Chondrocyte (in vitro differentiated cells): ENCODE measurements at regions not wholly inside any gene's neighbourhood (a gene's known extent, or its start where the extent isn't known, plus 50 kb on each side); places are given as distances from the start of the nearest gene placed in this dataset.
A peak's percentile ranks its signal among the peaks of the same experiment; 100 is the strongest.

ENCODE experiments used
- DNase-seq: peaks from one replicate; pipeline ENCODE4 v3.0.0; 2021; ENCODE audit warnings: mixed read lengths, low spot score
- H3K27ac Mint-ChIP-seq: one replicate; pipeline ENCODE4 v1.8.0; 2021; ENCODE audit warnings: mild to moderate bottlenecking, moderate library complexity, mixed read lengths; ENCODE audit not compliant: unreplicated experiment
- H3K27me3 Mint-ChIP-seq: 2 replicates; pipeline ENCODE4 v1.8.0; 2021; ENCODE audit warnings: low read depth, mixed read lengths
- H3K36me3 Mint-ChIP-seq: 2 replicates; pipeline ENCODE4 v1.8.0; 2021; ENCODE audit warnings: low read depth, mixed read lengths
- H3K4me1 Mint-ChIP-seq: 2 replicates; pipeline ENCODE4 v1.8.0; 2021; ENCODE audit warnings: low read depth, mild to moderate bottlenecking, mixed read lengths
- H3K4me3 Mint-ChIP-seq: one replicate; pipeline ENCODE4 v1.8.0; 2021; ENCODE audit warnings: mild to moderate bottlenecking, moderate library complexity, mixed read lengths; ENCODE audit not compliant: unreplicated experiment
- H3K9me3 Mint-ChIP-seq: 2 replicates; pipeline ENCODE4 v1.8.0; 2021; ENCODE audit warnings: low read depth, mixed read lengths
- CTCF ChIP-seq: fragments of 200-600 bp; sonication (generic); IDR thresholded peaks from 2 replicates; pipeline ENCODE4 v1.5.0; 2021; ENCODE audit warnings: antibody characterized with exemption, mild to moderate bottlenecking, moderate library complexity

- Mint-ChIP-seq H3K4me1 (peaks cover 66% of the 10 kb centered on the region), H3K27me3 (no peaks in the 10 kb centered on the region), H3K36me3 (peaks cover 5% of the 10 kb centered on the region), H3K9me3 (peaks cover 5% of the 10 kb centered on the region), H3K27ac (peak overlapping the region; percentile 87), H3K4me3 (no peak overlapping the region)
- no peak for DNase-seq
- no peak for TF ChIP-seq CTCF
Measured at GRCh38 chr7:45980973-45981372, 59.9 kb upstream of the IGFBP3 start.

GRCh38 chr7:45980181-45980905, 59.3 kb upstream of the IGFBP3 start:
- peak; percentile 19 for TF ChIP-seq CTCF
- peaks cover 67% of the 10 kb centered on the region for H3K4me1 Mint-ChIP-seq
- no peak overlapping the region for H3K4me3 Mint-ChIP-seq
- no peaks in the 10 kb centered on the region for H3K27me3 Mint-ChIP-seq
- peaks cover 5% of the 10 kb centered on the region for H3K9me3 Mint-ChIP-seq
- peaks cover 5% of the 10 kb centered on the region for H3K36me3 Mint-ChIP-seq
- no peak for DNase-seq
- H3K27ac Mint-ChIP-seq, result peak overlapping the region; percentile 87

- H3K27ac Mint-ChIP-seq, result peak overlapping the region; percentile 98
- peaks cover 68% of the 10 kb centered on the region for H3K4me1 Mint-ChIP-seq
Measured at GRCh38 chr7:45979275-45980180, 58.5 kb upstream of the IGFBP3 start.

GRCh38 chr7:45978731-45979211, 57.7 kb upstream of the IGFBP3 start:
- Mint-ChIP-seq H3K27me3 (no peaks in the 10 kb centered on the region), H3K4me1 (peaks cover 68% of the 10 kb centered on the region), H3K27ac (peak overlapping the region; percentile 98), H3K9me3 (peaks cover 5% of the 10 kb centered on the region), H3K36me3 (peaks cover 5% of the 10 kb centered on the region), H3K4me3 (peak overlapping the region; percentile 64)
- no peak for DNase-seq
- no peak for TF ChIP-seq CTCF

More at GRCh38 chr7:45979275-45980180, 58.5 kb upstream of the IGFBP3 start:
- peaks cover 5% of the 10 kb centered on the region for H3K9me3 Mint-ChIP-seq
- no peaks in the 10 kb centered on the region for H3K27me3 Mint-ChIP-seq
- TF ChIP-seq CTCF, result no peak
- H3K36me3 Mint-ChIP-seq, result peaks cover 5% of the 10 kb centered on the region
- no peak for DNase-seq
- H3K4me3 Mint-ChIP-seq, result no peak overlapping the region

GRCh38 chr7:45978010-45978681, 57.1 kb upstream of the IGFBP3 start:
- Mint-ChIP-seq H3K36me3 (peaks cover 5% of the 10 kb centered on the region), H3K4me1 (peaks cover 62% of the 10 kb centered on the region), H3K27me3 (no peaks in the 10 kb centered on the region), H3K4me3 (peak overlapping the region; percentile 64), H3K9me3 (peaks cover 5% of the 10 kb centered on the region), H3K27ac (peak overlapping the region; percentile 98)
- no peak for DNase-seq
- TF ChIP-seq CTCF, result no peak
